NCI-H446 (cell line): ENCODE measurements at regions not wholly inside any gene's neighbourhood (a gene's known extent, or its start where the extent isn't known, plus 50 kb on each side); places are given as distances from the start of the nearest gene placed in this dataset.
"Not testable (repeated sequence)": the region's sequence is repeated elsewhere in the genome, so short reads cannot be mapped to it uniquely, and the experiment has no call there.

Experiments
- DNase-seq, 2 experiments: peaks; one replicate each; lab custom pipeline; 2025; lab: John Stamatoyannopoulos, UW

- DNase-seq: not testable (repeated sequence)
These were observed 298.3 kb upstream of the MAP3K7 start for GRCh38 chr6:90885137-90885536.

GRCh38 chr6:90877616-90878015 is 290.7 kb upstream of the MAP3K7 start:
- peak; percentile 9 to 16 for DNase-seq

GRCh38 chr6:90874931-90875330 is 288.1 kb upstream of the MAP3K7 start:
- no peak for DNase-seq

GRCh38 chr6:90872981-90873380 is 286.1 kb upstream of the MAP3K7 start:
- DNase-seq: no peak

GRCh38 chr6:90870561-90870960 is 283.7 kb upstream of the MAP3K7 start:
- no peak for DNase-seq

GRCh38 chr6:90868656-90869055 is 281.8 kb upstream of the MAP3K7 start:
- DNase-seq: no peak

GRCh38 chr6:90868256-90868655 is 281.4 kb upstream of the MAP3K7 start:
- DNase-seq: no peak

- no peak for DNase-seq
These were observed 278.6 kb upstream of the MAP3K7 start for GRCh38 chr6:90865513-90865912.

GRCh38 chr6:90863043-90863442 is 276.2 kb upstream of the MAP3K7 start:
- DNase-seq: no peak

- DNase-seq: peak in 1 of 2 experiments; percentile 2
These were observed 274.1 kb upstream of the MAP3K7 start for GRCh38 chr6:90860822-90861601.

- no peak for DNase-seq
These were observed 272.7 kb upstream of the MAP3K7 start for GRCh38 chr6:90859612-90860011.

- DNase-seq: no peak
These were observed 272.2 kb upstream of the MAP3K7 start for GRCh38 chr6:90859056-90859455.

GRCh38 chr6:90849686-90850085 is 262.8 kb upstream of the MAP3K7 start:
- DNase-seq: peak in 1 of 2 experiments; percentile 13

- no peak for DNase-seq
These were observed 260.0 kb upstream of the MAP3K7 start for GRCh38 chr6:90846824-90847223.

- DNase-seq: no peak
These were observed 248.8 kb upstream of the MAP3K7 start for GRCh38 chr6:90835596-90836212.

GRCh38 chr6:90829311-90829710 is 242.4 kb upstream of the MAP3K7 start:
- DNase-seq: no peak

- DNase-seq: no peak
These were observed 233.6 kb upstream of the MAP3K7 start for GRCh38 chr6:90820436-90820835.

- no peak for DNase-seq
These were observed 232.6 kb upstream of the MAP3K7 start for GRCh38 chr6:90819483-90819882.

- DNase-seq: no peak
These were observed 231.3 kb upstream of the MAP3K7 start for GRCh38 chr6:90818163-90818562.

- no peak for DNase-seq
These were observed 229.9 kb upstream of the MAP3K7 start for GRCh38 chr6:90816764-90817163.

GRCh38 chr6:90811596-90812226 is 224.8 kb upstream of the MAP3K7 start:
- DNase-seq: no peak

GRCh38 chr6:90809035-90809434 is 222.2 kb upstream of the MAP3K7 start:
- no peak for DNase-seq
